Kidney (tissue), 13 donors: ENCODE measurements at regions not wholly inside any gene's neighbourhood (a gene's known extent, or its start where the extent isn't known, plus 50 kb on each side); places are given as distances from the start of the nearest gene placed in this dataset.

Experiments
- DNase-seq, 5 donors: peaks; one replicate each; pipeline ENCODE4 v3.0.0-alpha.2; 2013 to 2020
- FAIRE-seq: peaks from 2 replicates; lab custom pipeline; 2012; peaks lifted over from hg19 to GRCh38; lab: Jason Lieb, UNC
- H3K27ac ChIP-seq, 2 donors: one replicate each; pipeline ENCODE4 v1.7.0; 2013; ENCODE audit warnings: low read depth in 2 of 2, low read length in 2 of 2, inconsistent platforms in 1 of 2
- H3K27me3 ChIP-seq: one replicate; pipeline ENCODE4 v1.7.1; 2013; ENCODE audit warnings: low read length, inconsistent platforms; ENCODE audit not compliant: control insufficient read depth, insufficient read depth
- H3K36me3 ChIP-seq, 3 donors: one replicate each; pipeline versions ENCODE4 v1.7.0 to v1.7.1; 2013; ENCODE audit warnings: low read length in 3 of 3, control low read depth in 1 of 3, inconsistent platforms in 1 of 3; ENCODE audit not compliant: insufficient read depth in 3 of 3, control insufficient read depth in 2 of 3
- H3K4me1 ChIP-seq, 3 donors: one replicate each; pipeline versions ENCODE4 v1.7.0 to v1.7.1; 2013; ENCODE audit warnings: low read length in 3 of 3, inconsistent platforms in 1 of 3, low read depth in 1 of 3; ENCODE audit not compliant: control insufficient read depth in 2 of 3, insufficient read depth in 2 of 3
- H3K4me3 ChIP-seq, 3 donors: one replicate each; pipeline versions ENCODE4 v1.7.0 to v1.8.1; 2013; ENCODE audit warnings: low read length in 3 of 3, control low read depth in 1 of 3, inconsistent platforms in 1 of 3
- H3K9ac ChIP-seq, 3 donors: one replicate each; pipeline versions ENCODE4 v1.7.0 to v1.7.1; 2013; ENCODE audit warnings: low read length in 3 of 3, control low read depth in 1 of 3, inconsistent platforms in 1 of 3
- H3K9me3 ChIP-seq, 3 donors: one replicate each; pipeline versions ENCODE4 v1.7.0 to v1.7.1; 2013; ENCODE audit warnings: low read length in 3 of 3, control low read depth in 1 of 3, inconsistent platforms in 1 of 3; ENCODE audit not compliant: control insufficient read depth in 2 of 3, insufficient read depth in 1 of 3
- intact Hi-C: fragments of 100-400 bp; cut with DNase I; formaldehyde crosslinking; loops from one replicate; pipeline ENCODE4 v1.11.1; 2022
- TF ChIP-seq, protein P1 (sequence below): IDR thresholded peaks from 3 replicates; pipeline ENCODE4 v1.5.1; 2012; ENCODE audit warnings: mild to moderate bottlenecking, moderate library complexity, borderline replicate concordance; ENCODE audit not compliant: insufficient read depth; ENCODE audit errors: extremely low read depth
- donor health status: control.
- donor health status: control.
- donor health status: control.
- donor health status: control.
- donor health status: control.
- donor health status: DM: yes; HTN: yes; CAD: no.
- donor health status: Normal renal cell carcinoma (clear cell type).

DNA sequence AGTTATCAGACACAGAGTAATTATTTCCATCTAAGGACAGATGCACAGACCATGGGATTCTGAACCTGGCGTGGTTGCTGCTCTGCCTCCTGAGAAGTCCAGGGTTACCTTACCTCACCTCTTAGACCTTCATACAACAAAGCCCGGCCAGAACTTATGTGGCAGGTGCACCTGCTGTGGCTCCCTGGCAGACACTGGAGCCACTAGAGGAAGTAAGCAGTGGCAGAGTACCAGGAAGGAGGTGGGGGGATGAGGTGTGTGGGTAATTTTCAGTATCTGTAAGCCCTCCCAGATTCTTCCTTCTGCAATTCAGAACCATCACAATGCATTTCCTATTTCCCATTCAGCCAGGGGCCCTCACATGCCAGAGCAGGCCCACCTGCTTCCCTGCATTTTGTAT lies 106.1 kb upstream of the DOCK9 start:
- no peak overlapping the region for H3K4me3 ChIP-seq
- intact Hi-C loops, result no loop called here
- no peaks in the 10 kb centered on the region for H3K27me3 ChIP-seq
- H3K27ac ChIP-seq, result no peak overlapping the region
- peaks cover 0 to 13% (median 0%) of the 10 kb centered on the region in 3 donors for H3K4me1 ChIP-seq
- TF ChIP-seq, protein P1, sequence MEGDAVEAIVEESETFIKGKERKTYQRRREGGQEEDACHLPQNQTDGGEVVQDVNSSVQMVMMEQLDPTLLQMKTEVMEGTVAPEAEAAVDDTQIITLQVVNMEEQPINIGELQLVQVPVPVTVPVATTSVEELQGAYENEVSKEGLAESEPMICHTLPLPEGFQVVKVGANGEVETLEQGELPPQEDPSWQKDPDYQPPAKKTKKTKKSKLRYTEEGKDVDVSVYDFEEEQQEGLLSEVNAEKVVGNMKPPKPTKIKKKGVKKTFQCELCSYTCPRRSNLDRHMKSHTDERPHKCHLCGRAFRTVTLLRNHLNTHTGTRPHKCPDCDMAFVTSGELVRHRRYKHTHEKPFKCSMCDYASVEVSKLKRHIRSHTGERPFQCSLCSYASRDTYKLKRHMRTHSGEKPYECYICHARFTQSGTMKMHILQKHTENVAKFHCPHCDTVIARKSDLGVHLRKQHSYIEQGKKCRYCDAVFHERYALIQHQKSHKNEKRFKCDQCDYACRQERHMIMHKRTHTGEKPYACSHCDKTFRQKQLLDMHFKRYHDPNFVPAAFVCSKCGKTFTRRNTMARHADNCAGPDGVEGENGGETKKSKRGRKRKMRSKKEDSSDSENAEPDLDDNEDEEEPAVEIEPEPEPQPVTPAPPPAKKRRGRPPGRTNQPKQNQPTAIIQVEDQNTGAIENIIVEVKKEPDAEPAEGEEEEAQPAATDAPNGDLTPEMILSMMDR, result no peak
- DNase-seq (no peak), FAIRE-seq (no peak)
- no peak overlapping the region for H3K9ac ChIP-seq
- H3K9me3 ChIP-seq, result no peaks in the 10 kb centered on the region
- H3K36me3 ChIP-seq, result no peaks in the 10 kb centered on the region

DNA sequence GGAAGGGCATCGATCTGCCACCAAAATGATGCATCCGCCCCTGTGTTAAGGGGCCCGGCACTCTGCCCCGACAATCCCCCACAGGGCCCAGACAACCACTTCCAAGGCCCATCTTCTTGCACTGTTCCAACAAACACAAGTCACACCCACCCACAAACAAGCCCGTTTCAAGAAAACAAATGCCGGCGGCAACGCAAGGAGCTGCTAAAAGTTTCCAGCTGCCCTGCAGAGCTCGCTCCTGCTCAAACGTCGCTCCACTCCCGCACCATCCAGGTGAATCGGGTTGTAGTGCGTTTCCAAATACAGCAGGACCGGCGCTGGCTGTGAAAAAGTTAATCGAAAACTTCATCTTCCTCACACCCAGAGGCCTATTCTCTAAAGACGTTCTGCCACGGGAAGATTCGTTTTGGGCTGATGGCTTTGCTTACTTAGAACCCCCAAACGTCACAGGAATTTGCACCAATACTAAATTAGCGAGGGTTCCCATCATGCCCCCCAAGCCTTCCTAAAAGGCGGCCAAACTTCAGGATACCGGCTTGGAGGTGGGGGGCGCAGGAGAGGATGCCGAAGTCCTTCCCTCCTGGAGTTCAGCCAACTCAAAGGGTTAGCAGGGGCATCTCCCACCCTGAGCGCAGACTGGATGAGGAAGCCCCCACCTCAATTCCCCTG lies 107.4 kb upstream of the DOCK9 start:
- Histone ChIP-seq H3K27me3 (no peaks in the 10 kb centered on the region), H3K9me3 (no peaks in the 10 kb centered on the region), H3K4me1 (peaks cover 0 to 13% (median 0%) of the 10 kb centered on the region in 3 donors), H3K9ac (peak overlapping the region in 1 of 3 donors; percentile 57), H3K4me3 (peak overlapping the region; percentile 2 to 62 (median 21)), H3K36me3 (no peaks in the 10 kb centered on the region), H3K27ac (no peak overlapping the region)
- TF ChIP-seq, protein P1, result no peak
- peak in 3 of 5 donors; percentile 46 to 59 (median 50) for DNase-seq
- intact Hi-C loops, result no loop called here
- no peak for FAIRE-seq

DNA sequence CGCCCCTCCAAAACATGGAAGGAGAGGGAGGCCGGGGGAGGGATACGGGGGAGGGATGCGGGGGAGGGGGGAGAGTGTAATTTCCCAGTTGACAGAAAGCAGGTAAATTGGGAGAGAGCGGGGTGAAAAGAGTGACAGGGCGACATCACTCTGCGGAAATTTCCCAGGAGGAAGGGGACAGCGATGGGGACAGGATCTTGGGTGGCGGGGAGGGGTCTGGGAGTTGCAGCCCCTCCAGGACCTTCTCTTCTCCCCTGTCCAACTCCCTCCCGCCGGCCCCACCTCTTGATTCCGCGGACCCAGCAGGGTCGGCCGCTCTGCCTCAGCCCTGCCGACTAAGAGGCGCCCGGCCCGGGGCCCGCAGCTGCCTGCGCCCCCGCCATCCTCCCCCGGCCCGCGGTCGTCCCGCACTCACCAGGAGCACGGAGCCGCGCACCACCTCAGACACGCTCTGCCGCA lies 108.0 kb upstream of the DOCK9 start:
- Histone ChIP-seq H3K9me3 (no peaks in the 10 kb centered on the region), H3K9ac (peak overlapping the region in 2 of 3 donors; percentile 55 to 57), H3K4me1 (peaks cover 0 to 13% (median 0%) of the 10 kb centered on the region in 3 donors), H3K4me3 (peak overlapping the region; percentile 2 to 62 (median 31)), H3K27ac (peak overlapping the region in 1 of 2 donors; percentile 47), H3K36me3 (no peaks in the 10 kb centered on the region), H3K27me3 (no peaks in the 10 kb centered on the region)
- TF ChIP-seq, protein P1, result no peak
- no peak for FAIRE-seq
- peak in 4 of 5 donors; percentile 57 to 87 (median 71) for DNase-seq
- intact Hi-C loops, result no loop called here
